GM12874 (cell line): ENCODE measurements at regions not wholly inside any gene's neighbourhood (a gene's known extent, or its start where the extent isn't known, plus 50 kb on each side); places are given as distances from the start of the nearest gene placed in this dataset.

ENCODE experiments used
- CTCF ChIP-seq: IDR thresholded peaks from 2 replicates; pipeline ENCODE4 v1.5.1; 2011; ENCODE audit warnings: low read depth, mild to moderate bottlenecking, control low read depth, low read length, moderate library complexity; ENCODE audit not compliant: insufficient read depth

DNA sequence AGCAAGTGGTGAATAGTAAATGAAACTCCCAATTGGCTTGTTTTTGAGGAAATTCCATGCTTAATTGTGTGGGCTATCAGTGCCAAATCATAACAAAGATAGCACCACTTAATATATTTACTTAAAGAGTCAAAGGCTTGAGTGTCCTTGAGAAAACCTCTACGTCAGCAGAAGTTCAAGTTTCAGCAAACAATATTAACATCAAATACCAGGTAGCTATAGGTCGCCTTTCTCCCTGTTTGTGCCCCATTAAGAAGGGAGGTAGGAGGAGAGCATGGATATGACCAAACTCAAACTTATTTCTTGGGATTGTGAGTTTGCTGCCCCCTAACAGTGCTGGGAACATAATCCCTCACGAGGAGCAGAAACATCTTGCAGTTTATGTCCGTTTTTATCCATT lies 105.6 kb upstream of the SYN3 start:
- TF ChIP-seq CTCF: no peak

DNA sequence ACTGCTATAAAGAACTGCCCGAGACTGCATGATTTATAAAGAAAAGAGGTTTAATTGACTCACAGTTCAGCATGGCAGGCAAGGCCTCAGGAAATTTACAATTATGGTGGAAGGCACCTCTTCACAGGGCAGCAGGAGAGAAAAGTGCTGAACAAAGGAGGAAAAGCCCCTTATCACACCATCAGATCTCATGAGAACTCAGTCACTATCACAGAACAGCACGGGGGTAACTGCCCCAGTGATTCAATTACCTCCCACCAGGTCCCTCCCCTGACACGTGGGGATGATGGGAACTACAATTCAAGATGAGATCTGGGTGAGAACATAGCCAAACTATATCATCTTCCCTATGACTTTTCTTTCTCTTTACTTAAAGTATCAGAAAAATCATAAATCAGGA lies 104.0 kb upstream of the SYN3 start:
- no peak for TF ChIP-seq CTCF

DNA sequence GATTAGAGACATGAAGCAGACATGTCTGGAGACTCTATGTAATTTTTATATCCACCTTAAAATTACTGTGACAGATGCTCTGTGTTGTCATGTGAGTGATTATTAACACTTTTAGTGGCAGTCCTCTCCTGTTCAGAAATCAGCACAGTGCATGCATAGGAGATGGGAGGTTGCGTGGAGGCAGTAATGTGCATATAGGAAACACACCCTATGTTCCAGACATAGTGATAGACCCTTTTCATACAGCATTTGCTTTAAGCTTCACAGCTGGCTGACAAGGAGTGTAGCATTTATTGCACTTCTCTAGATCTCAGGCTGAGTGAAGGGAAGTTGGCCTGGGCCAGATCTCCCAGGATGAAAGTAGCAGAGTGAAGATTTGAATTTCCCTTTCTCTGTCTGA lies 102.3 kb upstream of the SYN3 start:
- no peak for TF ChIP-seq CTCF

DNA sequence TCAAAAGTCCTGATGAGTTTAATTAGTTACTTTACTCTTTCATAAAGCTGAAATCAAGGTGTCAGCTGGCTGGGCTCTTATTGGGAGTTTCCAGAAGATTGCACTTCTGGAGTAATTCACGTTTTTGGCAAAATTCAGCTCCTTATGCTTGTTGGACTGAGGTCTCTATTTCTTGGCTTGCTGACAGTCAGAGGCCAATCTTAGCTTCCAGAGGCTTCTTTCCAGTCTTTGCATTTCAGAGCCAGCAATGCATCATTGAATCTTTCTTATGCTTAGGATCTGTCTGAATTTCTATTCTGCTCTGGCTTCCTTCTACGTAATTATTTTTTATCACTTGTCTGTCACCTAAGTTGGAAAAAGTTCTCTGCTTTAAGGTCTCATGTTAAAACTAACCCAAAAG lies 91.4 kb upstream of the SYN3 start:
- no peak for TF ChIP-seq CTCF

DNA sequence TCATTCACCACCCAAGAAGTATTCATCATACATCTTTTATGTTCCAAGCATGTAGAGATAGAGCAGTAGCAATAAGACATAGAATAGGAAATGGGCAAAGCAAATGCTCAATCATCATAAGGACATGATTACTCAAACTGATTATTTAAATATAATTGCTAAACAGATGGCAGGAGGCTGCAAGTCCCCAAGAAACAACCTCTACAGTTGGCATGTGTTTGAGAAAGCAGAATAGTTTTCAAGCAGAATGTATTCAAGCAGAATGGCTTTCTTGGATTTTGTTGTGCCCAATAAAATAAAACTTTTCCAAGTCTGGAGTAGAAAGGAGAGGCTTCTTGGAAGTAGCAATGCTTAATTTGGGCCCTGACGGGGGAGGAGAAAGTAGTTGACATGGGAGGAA lies 86.5 kb upstream of the SYN3 start:
- no peak for TF ChIP-seq CTCF

GRCh38 chr22:33142282-33143055 lies 84.3 kb upstream of the SYN3 start:
- no peak for TF ChIP-seq CTCF

GRCh38 chr22:33139937-33140336 lies 81.8 kb upstream of the SYN3 start:
- no peak for TF ChIP-seq CTCF
